Gastroesophageal sphincter (tissue), 3 donors: ENCODE measurements at regions not wholly inside any gene's neighbourhood (a gene's known extent, or its start where the extent isn't known, plus 50 kb on each side); places are given as distances from the start of the nearest gene placed in this dataset.

Experiments
- CTCF ChIP-seq, 4 experiments: fragments of 200-600 bp in 2 of 4; fragments of 450-650 bp in 2 of 4; sonication (generic) in 1 of 4; IDR thresholded peaks; one replicate each; pipeline ENCODE4 v1.5.1; 2017 to 2019; ENCODE audit warnings: antibody characterized with exemption in 4 of 4, mild to moderate bottlenecking in 2 of 4, moderate library complexity in 2 of 4
- EP300 ChIP-seq: sonication (generic); formaldehyde crosslinking; IDR thresholded peaks from one replicate; pipeline ENCODE4 v1.6.1; 2017; ENCODE audit warnings: antibody characterized with exemption, mild to moderate bottlenecking
- POLR2A ChIP-seq, 2 donors: fragments of 450-650 bp; IDR thresholded peaks; one replicate each; pipeline ENCODE4 v1.6.1; 2017; ENCODE audit warnings: antibody characterized with exemption in 2 of 2, mild to moderate bottlenecking in 2 of 2, moderate library complexity in 1 of 2
- POLR2AphosphoS5 ChIP-seq: sonication (generic); formaldehyde crosslinking; IDR thresholded peaks from one replicate; pipeline ENCODE4 v1.6.1; 2017; ENCODE audit warnings: antibody characterized with exemption

- no peak for TF ChIP-seq CTCF (IDR thresholded peaks at IDR 0.05)
- no peak for TF ChIP-seq POLR2AphosphoS5
- no peak for TF ChIP-seq POLR2A (IDR thresholded peaks at IDR 0.05)
- TF ChIP-seq EP300, result no peak
Observed at GRCh38 chr16:82340531-82340930, 170.5 kb upstream of the MPHOSPH6 start.
